GM12878 (cell line): ENCODE measurements at regions not wholly inside any gene's neighbourhood (a gene's known extent, or its start where the extent isn't known, plus 50 kb on each side); places are given as distances from the start of the nearest gene placed in this dataset.

Source experiments
- E4F1 ChIP-seq: fragments of 450-650 bp; IDR thresholded peaks from 2 replicates; pipeline ENCODE4 v1.6.1; 2018; ENCODE audit warnings: borderline replicate concordance, mild to moderate bottlenecking; ENCODE audit not compliant: partially characterized antibody
- HCFC1 ChIP-seq: fragments of 150-350 bp; IDR thresholded peaks from 2 replicates; pipeline ENCODE4 v1.6.1; 2014; ENCODE audit warnings: low read length
- HDAC2 ChIP-seq: fragments of 200-600 bp; sonication (generic); IDR thresholded peaks from 2 replicates; pipeline ENCODE4 v1.6.1; 2017
- IRF5 ChIP-seq: fragments of 450-650 bp; IDR thresholded peaks from 2 replicates; pipeline ENCODE4 v1.6.1; 2017; ENCODE audit warnings: borderline replicate concordance
- NKRF ChIP-seq: fragments of 450-650 bp; conservative IDR thresholded peaks from 2 replicates; pipeline ENCODE4 v1.6.1; 2017; ENCODE audit warnings: mild to moderate bottlenecking, moderate library complexity
- RUNX3 ChIP-seq: IDR thresholded peaks from 2 replicates; pipeline ENCODE4 v1.6.1; 2012; ENCODE audit warnings: low read length, inconsistent platforms
- SKIL ChIP-seq: fragments of 450-650 bp; IDR thresholded peaks from 2 replicates; pipeline ENCODE4 v1.6.1; 2017; ENCODE audit warnings: mild to moderate bottlenecking, low read depth, inconsistent platforms; ENCODE audit not compliant: poor library complexity, severe bottlenecking
- TAF1 ChIP-seq: IDR thresholded peaks from 2 replicates; pipeline ENCODE4 v1.6.1; 2011; ENCODE audit warnings: mild to moderate bottlenecking, low read depth, low read length, borderline replicate concordance

GRCh38 chr14:93862265-93862664 is 64.9 kb upstream of the FAM181A start (continued):
- TF ChIP-seq SKIL (no peak), RUNX3 (no peak), IRF5 (no peak), HCFC1 (no peak), HDAC2 (no peak), NKRF (no peak), E4F1 (no peak), TAF1 (no peak)
